ENCODE measurements at regions not wholly inside any gene's neighbourhood (a gene's known extent, or its start where the extent isn't known, plus 50 kb on each side); places are given as distances from the start of the nearest gene placed in this dataset.

DNA sequence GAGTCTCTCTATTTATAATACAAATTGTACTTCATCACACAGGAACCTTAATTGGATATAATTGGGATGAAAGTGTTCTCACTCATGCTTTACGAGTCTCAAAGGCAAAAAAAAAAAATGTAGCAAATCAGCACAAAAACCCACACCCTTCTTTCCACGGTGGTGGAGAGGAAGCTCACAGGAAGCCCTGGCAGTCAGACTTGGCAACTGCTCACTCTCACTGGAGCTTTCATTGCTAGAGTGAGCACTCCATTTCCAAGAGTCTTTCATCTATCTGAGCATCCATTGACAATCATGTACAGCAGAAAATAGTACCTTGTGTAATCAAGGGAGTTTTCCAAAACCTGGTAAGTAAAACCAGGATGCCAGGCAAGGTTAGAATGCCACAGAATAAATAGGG, 2159.4 kb upstream of the AGA start (continued):
- TF ChIP-seq FOS (IDR thresholded peaks at IDR 0.05; ENCODE audit: borderline replicate concordance, extremely low read depth, insufficient read length) (no peak), YBX1 (IDR thresholded peaks at IDR 0.05) (no peak)

DNA sequence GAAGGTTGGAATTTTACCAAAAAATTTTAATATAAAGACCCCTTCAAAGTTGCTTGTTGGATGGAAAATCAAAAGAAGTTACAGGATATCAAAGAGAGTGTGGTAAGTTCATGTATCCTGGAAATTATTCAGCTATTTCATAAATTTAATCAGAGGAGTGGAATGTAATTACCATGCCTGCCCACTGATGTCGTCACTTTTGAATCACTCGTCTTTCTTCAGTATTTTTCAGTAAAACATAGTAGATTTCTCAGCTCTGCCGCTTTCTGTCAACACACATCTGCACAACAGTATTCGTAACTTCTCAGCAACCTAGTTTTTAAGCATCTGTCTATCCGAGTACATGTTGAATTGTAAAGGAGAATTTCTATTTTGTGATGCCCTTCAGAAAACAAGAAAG, 2163.0 kb upstream of the AGA start:
- H3K4me1 ChIP-seq (ENCODE audit: control insufficient read depth, insufficient read depth, low read length), result no peaks in the 10 kb centered on the region
- SMC1A ChIA-PET (ENCODE audit: uncharacterized antibody, unreplicated experiment), result interaction anchor here (1.0 to 1.2 kb wide), 2 partner anchors 10 to 36 kb away, joined by 4 to 5 read pairs; no protein-coding TSS in a partner anchor
- no peaks in the 10 kb centered on the region for H3K36me3 ChIP-seq (ENCODE audit: control insufficient read depth in 2 of 2, insufficient read depth in 2 of 2, low read length in 1 of 2)
- DNase-seq (ENCODE audit: low read depth, low spot score) (no peak), FAIRE-seq (no peak), ATAC-seq (no peak)
- H3K9ac ChIP-seq (ENCODE audit: control insufficient read depth, insufficient read depth, low read length), result no peak overlapping the region
- intact Hi-C loops (cut with micrococcal nuclease; ENCODE audit: unreplicated experiment), result no loop called here
- no peak overlapping the region for H3K4me3 ChIP-seq
- CTCF ChIA-PET, result no interaction called here
- no peak overlapping the region for H2AFZ ChIP-seq (ENCODE audit: control insufficient read depth, low read depth, low read length)
- H3K9me3 ChIP-seq (replicated peaks; ENCODE audit: control insufficient read depth, insufficient read depth, low read length), result no peaks in the 10 kb centered on the region
- H3K27ac ChIP-seq (ENCODE audit: control insufficient read depth, insufficient read depth), result no peak overlapping the region
- no peak for TF ChIP-seq STAT1 (conservative IDR thresholded peaks at IDR 0.05)
- no peak for TF ChIP-seq CBFB (IDR thresholded peaks at IDR 0.05; ENCODE audit: low read depth)
- TF ChIP-seq SUZ12 (IDR thresholded peaks at IDR 0.05; ENCODE audit: unreplicated experiment), result no peak
- no peak for TF ChIP-seq MEF2A (IDR thresholded peaks at IDR 0.05; ENCODE audit: insufficient read depth, low read depth, low read length)
- no peak for TF ChIP-seq TCF12 (IDR thresholded peaks at IDR 0.05; ENCODE audit: low read depth, low read length)
- TF ChIP-seq CREM (IDR thresholded peaks at IDR 0.05; ENCODE audit: low read depth), result no peak
- no peaks in the 10 kb centered on the region for H3K27me3 ChIP-seq (replicated peaks in 1 of 2; ENCODE audit: control insufficient read depth in 2 of 2, insufficient read depth in 2 of 2, low read length in 1 of 2)
- POLR2A ChIA-PET, result no interaction called here
- RAD21 ChIA-PET (ENCODE audit: unreplicated experiment), result no interaction called here
- 38% methylated on average over 5 of the region's 5 CpGs for WGBS (ENCODE audit: insufficient coverage, insufficient replicate concordance, low lambda C conversion rate, missing lambda C conversion rate)
- in situ Hi-C loops (cut with MboI), result no loop called here
- H3K4me2 ChIP-seq (ENCODE audit: control insufficient read depth, insufficient read depth), result no peak overlapping the region
- H4K20me1 ChIP-seq (ENCODE audit: control insufficient read depth, insufficient read depth), result no peaks in the 10 kb centered on the region
- BruUV-seq (replicated peaks), result no TSS peak
- no peaks in the 10 kb centered on the region for H3K79me2 ChIP-seq (ENCODE audit: control insufficient read depth, insufficient read depth, low read length)

All from GM12878 (cell line).